GM23248 (cell line): ENCODE measurements at regions not wholly inside any gene's neighbourhood (a gene's known extent, or its start where the extent isn't known, plus 50 kb on each side); places are given as distances from the start of the nearest gene placed in this dataset.

Experiments used
- DNase-seq: peaks from one replicate; pipeline ENCODE4 v3.0.0-alpha.2; 2015
- H2AFZ ChIP-seq: fragments of 200-600 bp; sonication (generic); 2 replicates; pipeline ENCODE4 v1.6.1; 2016; ENCODE audit warnings: antibody characterized with exemption
- H3F3A ChIP-seq: fragments of 200-600 bp; sonication (generic); 2 replicates; pipeline ENCODE4 v1.6.1; 2016; ENCODE audit warnings: mild to moderate bottlenecking, antibody characterized with exemption, mixed run types; ENCODE audit not compliant: insufficient read depth
- H3K27ac ChIP-seq: fragments of 200-600 bp; sonication (generic); 2 replicates; pipeline ENCODE4 v1.5.1; 2016; ENCODE audit warnings: mild to moderate bottlenecking
- H3K27me3 ChIP-seq: fragments of 200-600 bp; sonication (generic); replicated peaks from 2 replicates; pipeline ENCODE4 v1.6.1; 2016; ENCODE audit warnings: mild to moderate bottlenecking; ENCODE audit not compliant: insufficient read depth
- H3K36me3 ChIP-seq: fragments of 200-600 bp; sonication (generic); 2 replicates; pipeline ENCODE4 v1.6.1; 2016; ENCODE audit warnings: low read depth, mild to moderate bottlenecking
- H3K4me1 ChIP-seq: fragments of 200-600 bp; sonication (generic); 2 replicates; pipeline ENCODE4 v1.6.1; 2016; ENCODE audit warnings: mild to moderate bottlenecking; ENCODE audit not compliant: insufficient read depth
- H3K4me2 ChIP-seq: fragments of 200-600 bp; sonication (generic); one replicate; pipeline ENCODE4 v1.6.1; 2016; ENCODE audit warnings: mild to moderate bottlenecking; ENCODE audit not compliant: unreplicated experiment
- H3K4me3 ChIP-seq: fragments of 200-600 bp; sonication (generic); 2 replicates; pipeline ENCODE4 v1.5.1; 2016; ENCODE audit warnings: mild to moderate bottlenecking
- H3K79me2 ChIP-seq: fragments of 200-600 bp; sonication (generic); 2 replicates; pipeline ENCODE4 v1.6.1; 2016; ENCODE audit warnings: mild to moderate bottlenecking; ENCODE audit not compliant: insufficient read depth
- H3K9ac ChIP-seq: fragments of 200-600 bp; sonication (generic); 2 replicates; pipeline ENCODE4 v1.6.1; 2016; ENCODE audit warnings: mild to moderate bottlenecking
- H3K9me2 ChIP-seq: fragments of 200-600 bp; sonication (generic); 2 replicates; pipeline ENCODE4 v1.6.1; 2016; ENCODE audit warnings: mixed run types, mild to moderate bottlenecking, moderate library complexity; ENCODE audit not compliant: insufficient read depth
- H3K9me3 ChIP-seq: fragments of 200-600 bp; sonication (generic); one replicate; pipeline ENCODE4 v1.6.1; 2017; ENCODE audit warnings: low read depth
- H4K20me1 ChIP-seq: fragments of 200-600 bp; sonication (generic); 2 replicates; pipeline ENCODE4 v1.6.0; 2016; ENCODE audit not compliant: insufficient read depth
- EZH2 ChIP-seq: fragments of 200-600 bp; sonication (generic); IDR thresholded peaks from 2 replicates; pipeline ENCODE4 v1.6.1; 2018; ENCODE audit warnings: antibody characterized with exemption, mild to moderate bottlenecking; ENCODE audit not compliant: insufficient read depth, poor library complexity, severe bottlenecking
- EZH2phosphoT487 ChIP-seq: fragments of 200-600 bp; sonication (generic); IDR thresholded peaks from 2 replicates; pipeline ENCODE4 v1.6.1; 2018; ENCODE audit warnings: antibody characterized with exemption, moderate library complexity, mild to moderate bottlenecking, low read depth; ENCODE audit not compliant: insufficient read depth
- WGBS, 2 experiments: methylation state at CpG; one replicate each; pipeline ENCODE4 v1.1.6; 2015 to 2017; ENCODE audit warnings: low lambda C conversion rate in 2 of 2, low coverage in 1 of 2; ENCODE audit errors: missing lambda C conversion rate in 2 of 2; 5-methylcytosine and 5-hydroxymethylcytosine counted together
- in situ Hi-C: fragments of 300-500 bp; cut with MboI; formaldehyde crosslinking; loops from 2 replicates; pipeline ENCODE4 v1.15.0; 2020

DNA sequence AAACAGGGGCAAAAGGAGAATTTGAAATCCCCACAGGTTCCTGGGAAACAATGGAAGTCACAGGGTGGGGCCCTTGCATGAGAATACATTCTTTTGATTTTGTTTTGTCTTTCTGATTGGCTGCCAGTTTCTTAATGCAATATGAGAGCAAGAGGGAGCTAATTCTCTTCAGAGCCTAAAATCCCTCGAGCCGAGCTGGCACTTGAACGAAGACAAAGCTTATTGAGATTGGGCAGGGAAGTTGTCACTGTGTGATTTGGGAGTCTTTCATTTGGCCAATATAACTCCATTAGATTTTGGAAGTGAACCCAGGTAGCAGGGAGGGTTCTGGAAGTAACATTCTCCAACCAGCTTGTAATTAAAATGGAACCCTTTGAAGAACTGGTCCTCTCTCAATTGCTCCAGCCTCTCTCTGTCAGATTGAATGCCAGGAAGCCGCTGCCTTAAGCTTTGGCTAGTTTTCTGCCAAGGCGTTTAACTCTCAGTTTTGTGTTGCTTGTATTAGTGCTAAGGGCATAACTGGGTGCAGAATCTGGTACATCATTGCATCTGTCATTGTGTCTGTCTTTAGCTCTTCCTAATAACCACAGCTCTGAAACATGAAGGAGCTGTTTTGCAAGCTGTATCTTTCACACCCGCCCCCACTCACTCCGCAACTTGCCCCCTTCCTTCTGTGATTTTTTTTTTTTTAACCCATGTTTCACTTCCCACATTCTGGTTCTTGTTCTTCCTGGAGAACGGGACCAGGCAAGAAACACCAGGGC is 272.0 kb downstream of the MAF start:
- H4K20me1 ChIP-seq = no peaks in the 10 kb centered on the region
- no peaks in the 10 kb centered on the region for H3K36me3 ChIP-seq
- in situ Hi-C loops = no loop called here
- H3K9me3 ChIP-seq = no peaks in the 10 kb centered on the region
- H3K9me2 ChIP-seq = no peaks in the 10 kb centered on the region
- H3K4me2 ChIP-seq = no peak overlapping the region
- H3K4me3 ChIP-seq = no peak overlapping the region
- no peak overlapping the region for H3K27ac ChIP-seq
- TF ChIP-seq EZH2 (no peak), EZH2phosphoT487 (no peak)
- H2AFZ ChIP-seq = no peak overlapping the region
- no peaks in the 10 kb centered on the region for H3K4me1 ChIP-seq
- WGBS, 2 experiments = 2 to 3% methylated on average over 8 of the region's 8 CpGs
- H3K27me3 ChIP-seq = no peaks in the 10 kb centered on the region
- peak; percentile 0 for DNase-seq
- no peak overlapping the region for H3K9ac ChIP-seq
- no peaks in the 10 kb centered on the region for H3F3A ChIP-seq
- no peaks in the 10 kb centered on the region for H3K79me2 ChIP-seq

DNA sequence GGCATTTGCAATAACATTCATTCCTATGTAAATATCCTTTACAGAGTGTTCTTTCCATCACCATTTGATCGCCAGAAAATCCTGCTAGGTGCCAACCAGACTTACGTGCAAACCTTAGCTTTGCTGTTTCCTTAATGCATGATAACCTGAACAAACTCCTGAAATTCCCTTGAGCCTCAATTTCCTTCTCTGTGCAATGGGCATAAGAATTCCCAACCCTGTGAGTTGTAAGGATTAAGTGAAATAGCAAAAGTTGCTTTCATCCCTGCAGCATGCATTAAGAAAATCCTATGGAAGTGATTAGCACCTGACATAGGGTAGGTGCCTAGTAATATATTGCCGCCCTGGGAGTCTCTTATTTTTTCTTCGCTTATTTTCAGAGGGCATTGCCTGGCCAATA is 272.7 kb downstream of the MAF start:
- no peak overlapping the region for H3K9ac ChIP-seq

DNA sequence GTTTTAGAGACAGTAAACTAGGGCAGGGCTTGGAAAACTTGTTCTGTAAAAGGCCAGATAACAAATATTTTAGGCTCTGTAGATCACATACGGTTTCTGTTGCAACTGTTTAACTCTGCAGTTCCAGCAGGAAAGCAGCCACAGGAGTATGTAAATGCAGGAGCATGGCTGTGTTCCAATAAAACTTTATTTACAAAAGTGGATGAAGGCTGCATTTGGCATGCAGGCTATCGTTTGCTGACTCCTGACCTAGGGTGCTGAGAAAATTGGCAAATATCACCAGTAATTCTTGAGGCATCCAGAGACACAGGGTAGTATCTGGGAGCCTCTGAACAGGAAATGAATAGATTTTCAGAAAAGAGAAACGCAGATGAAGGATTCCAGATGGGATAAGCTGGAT is 274.0 kb downstream of the MAF start:
- 20 to 24% methylated on average over 3 of the region's 3 CpGs for WGBS, 2 experiments
- no peaks in the 10 kb centered on the region for H3K9me3 ChIP-seq
- no peaks in the 10 kb centered on the region for H3K79me2 ChIP-seq
- no peak overlapping the region for H2AFZ ChIP-seq
- H3F3A ChIP-seq = no peaks in the 10 kb centered on the region
- no peaks in the 10 kb centered on the region for H3K9me2 ChIP-seq
- no peak for DNase-seq
- H3K9ac ChIP-seq = no peak overlapping the region
- H3K27me3 ChIP-seq = no peaks in the 10 kb centered on the region
- H3K27ac ChIP-seq = no peak overlapping the region
- no peak overlapping the region for H3K4me3 ChIP-seq
- TF ChIP-seq EZH2phosphoT487 (no peak), EZH2 (no peak)
- in situ Hi-C loops = no loop called here
- H3K4me2 ChIP-seq = no peak overlapping the region
- no peaks in the 10 kb centered on the region for H3K36me3 ChIP-seq
- H3K4me1 ChIP-seq = no peaks in the 10 kb centered on the region
- H4K20me1 ChIP-seq = no peaks in the 10 kb centered on the region

More for the DNA sequence above, 272.7 kb downstream of the MAF start:
- in situ Hi-C loops = no loop called here
- Histone ChIP-seq H3K79me2 (no peaks in the 10 kb centered on the region), H3K4me1 (no peaks in the 10 kb centered on the region), H2AFZ (no peak overlapping the region), H3K36me3 (no peaks in the 10 kb centered on the region), H3K4me2 (no peak overlapping the region), H3K27ac (no peak overlapping the region), H3K4me3 (no peak overlapping the region), H3K27me3 (no peaks in the 10 kb centered on the region), H3F3A (no peaks in the 10 kb centered on the region), H4K20me1 (no peaks in the 10 kb centered on the region), H3K9me3 (no peaks in the 10 kb centered on the region), H3K9me2 (no peaks in the 10 kb centered on the region)
- TF ChIP-seq EZH2 (no peak), EZH2phosphoT487 (no peak)
- 50 to 53% methylated on average over 4 of the region's 4 CpGs for WGBS, 2 experiments
- DNase-seq = no peak

DNA sequence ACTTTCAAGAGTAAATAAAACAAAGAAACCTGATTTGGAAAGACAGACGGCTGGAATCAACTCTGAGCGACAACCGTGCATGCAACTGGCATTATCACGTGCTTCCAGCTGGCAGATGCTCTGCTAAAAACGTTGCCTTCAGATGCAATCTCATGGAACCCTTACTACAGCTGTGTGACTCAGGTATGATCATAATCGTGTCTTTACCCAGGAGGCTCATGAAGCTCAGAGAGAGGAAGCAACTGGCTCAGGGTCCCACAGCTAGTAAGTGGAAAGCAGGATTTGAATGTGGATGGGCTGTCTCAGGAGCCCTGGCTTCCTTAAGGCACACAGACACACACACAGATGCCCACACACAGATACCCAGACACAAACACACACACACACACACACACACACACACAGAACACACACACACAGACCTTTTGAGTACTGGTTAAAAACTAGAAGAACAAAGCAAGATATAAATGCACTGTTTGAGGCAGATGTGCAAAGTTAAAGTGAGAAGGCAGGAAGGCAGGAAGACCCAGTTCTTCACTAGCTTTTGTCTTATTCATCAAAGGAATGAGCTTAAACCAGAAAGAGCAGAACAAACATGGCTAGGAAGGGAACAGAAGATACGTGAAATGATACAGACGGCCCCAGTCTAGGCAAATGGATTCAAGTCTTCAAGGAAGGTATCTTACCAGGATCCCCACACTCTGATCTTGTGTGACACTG is 275.2 kb downstream of the MAF start:
- Histone ChIP-seq H3K79me2 (no peaks in the 10 kb centered on the region), H3F3A (no peaks in the 10 kb centered on the region), H3K4me2 (no peak overlapping the region), H3K9me2 (no peaks in the 10 kb centered on the region), H2AFZ (no peak overlapping the region), H3K9me3 (no peaks in the 10 kb centered on the region), H3K27ac (no peak overlapping the region), H3K4me1 (no peaks in the 10 kb centered on the region), H3K36me3 (no peaks in the 10 kb centered on the region), H3K27me3 (no peaks in the 10 kb centered on the region), H3K9ac (no peak overlapping the region), H4K20me1 (no peaks in the 10 kb centered on the region), H3K4me3 (no peak overlapping the region)
- WGBS, 2 experiments = 42 to 47% methylated on average over 8 of the region's 8 CpGs
- no peak for TF ChIP-seq EZH2
- no peak for TF ChIP-seq EZH2phosphoT487
- in situ Hi-C loops = no loop called here
- DNase-seq = no peak
